ENCODE measurements at regions not wholly inside any gene's neighbourhood (a gene's known extent, or its start where the extent isn't known, plus 50 kb on each side); places are given as distances from the start of the nearest gene placed in this dataset.

DNA sequence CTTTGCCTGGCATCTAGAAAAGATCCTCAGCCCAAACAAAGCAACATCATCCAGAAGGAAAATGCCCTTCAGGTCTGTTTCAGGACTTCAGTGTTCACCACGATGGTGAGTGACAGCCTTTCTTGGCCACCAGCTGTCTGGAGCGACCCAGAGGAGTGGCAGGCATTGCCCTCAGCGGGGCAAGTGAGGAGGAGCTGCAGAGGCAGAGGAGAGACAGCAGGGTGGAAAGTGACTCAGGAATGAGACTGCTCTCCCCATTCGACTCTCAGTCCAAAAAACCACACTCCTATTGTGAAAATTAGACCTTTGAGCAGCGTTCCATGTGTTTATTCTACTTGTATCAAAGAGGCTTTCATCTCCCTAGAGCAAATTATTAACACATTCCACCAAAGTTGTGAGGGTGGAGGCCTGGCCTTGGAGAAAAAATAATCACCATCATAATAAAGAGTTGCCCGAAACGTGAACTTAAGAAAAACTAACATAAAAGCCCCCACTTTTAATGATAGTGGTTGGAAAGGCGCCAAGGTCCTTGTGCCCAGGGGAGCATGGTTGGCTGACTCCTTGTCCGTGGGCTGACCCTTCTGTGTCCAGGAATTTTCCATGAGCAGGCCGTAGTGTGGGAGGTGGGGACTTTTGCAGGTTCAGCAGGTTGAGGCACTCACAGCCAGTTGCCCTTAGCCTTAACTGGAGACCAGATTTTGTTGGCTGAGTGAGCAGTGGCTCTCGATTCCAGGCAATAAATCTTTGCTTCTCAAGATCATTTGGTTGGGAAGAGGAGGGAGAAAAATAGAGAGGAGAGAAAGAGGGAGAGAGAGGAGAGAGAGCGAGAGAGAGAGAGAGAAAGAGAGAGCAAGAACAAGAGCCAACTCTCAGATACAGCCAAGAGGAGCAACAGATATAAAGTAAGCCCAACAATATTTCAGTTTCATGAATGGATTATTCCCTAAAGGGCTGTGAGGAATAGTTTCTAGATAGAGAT, 125.9 kb upstream of the ANKRD55 start:
- no peak overlapping the region for H2AFZ ChIP-seq (ENCODE audit: low read depth, low read length)
- in situ Hi-C loops (cut with MboI) (no loop called here), intact Hi-C loops (cut with micrococcal nuclease) (no loop called here)
- H3K9ac ChIP-seq (ENCODE audit: insufficient read depth in 1 of 2, low read depth in 2 of 2, low read length in 2 of 2): no peak overlapping the region
- no peaks in the 10 kb centered on the region for H3K9me3 ChIP-seq (replicated peaks; ENCODE audit: control insufficient read depth, insufficient read depth, low read depth, low read length)
- DNase-seq (ENCODE audit: extremely low read depth in 1 of 4, low spot score in 3 of 4): no peak
- BruUV-seq (replicated peaks): no TSS peak
- H3K4me1 ChIP-seq (replicated peaks in 1 of 2; ENCODE audit: control insufficient read depth in 2 of 2, insufficient read depth in 2 of 2, low read length in 2 of 2): no peaks in the 10 kb centered on the region
- H3K4me2 ChIP-seq (ENCODE audit: insufficient read depth, low read length): no peak overlapping the region
- ChIA-PET POLR2A (no interaction called here), CTCF (ENCODE audit: low intra/inter-chr PET ratio) (no interaction called here)
- H3K27ac ChIP-seq (ENCODE audit: extremely low read depth, low read depth, low read length): no peak overlapping the region
- no peaks in the 10 kb centered on the region for H3K36me3 ChIP-seq (ENCODE audit: control insufficient read depth, insufficient read depth, low read length)
- H3K9me1 ChIP-seq (ENCODE audit: control insufficient read depth, insufficient read depth, low read length): no peaks in the 10 kb centered on the region
- WGBS (ENCODE audit: insufficient coverage, low coverage, missing lambda C conversion rate): under 1% methylated on average over 11 of the region's 12 CpGs
- H3K27me3 ChIP-seq (ENCODE audit: control insufficient read depth in 2 of 2, insufficient read depth in 2 of 2, low read length in 2 of 2): peaks cover 2 to 3% of the 10 kb centered on the region in 2 experiments; a peak in 2 of 5 replicates
- no peak for ATAC-seq
- H4K20me1 ChIP-seq (replicated peaks; ENCODE audit: control insufficient read depth, insufficient read depth, low read length): no peaks in the 10 kb centered on the region
- no peaks in the 10 kb centered on the region for H3K79me2 ChIP-seq (ENCODE audit: control insufficient read depth, insufficient read depth, low read length)
- H3K4me3 ChIP-seq: no peak overlapping the region
- FAIRE-seq: no peak
- TF ChIP-seq ZNF79 (CRISPR knock-in tag; IDR thresholded peaks at IDR 0.05; ENCODE audit: low read depth): no peak
- no peak for TF ChIP-seq SMC3 (conservative IDR thresholded peaks at IDR 0.05; ENCODE audit: insufficient read depth, low read depth, low read length)
- TF ChIP-seq RFX5 (IDR thresholded peaks at IDR 0.05; ENCODE audit: low read depth, low read length): no peak
- TF ChIP-seq ARNT (IDR thresholded peaks at IDR 0.05): no peak
- TF ChIP-seq, protein P1, sequence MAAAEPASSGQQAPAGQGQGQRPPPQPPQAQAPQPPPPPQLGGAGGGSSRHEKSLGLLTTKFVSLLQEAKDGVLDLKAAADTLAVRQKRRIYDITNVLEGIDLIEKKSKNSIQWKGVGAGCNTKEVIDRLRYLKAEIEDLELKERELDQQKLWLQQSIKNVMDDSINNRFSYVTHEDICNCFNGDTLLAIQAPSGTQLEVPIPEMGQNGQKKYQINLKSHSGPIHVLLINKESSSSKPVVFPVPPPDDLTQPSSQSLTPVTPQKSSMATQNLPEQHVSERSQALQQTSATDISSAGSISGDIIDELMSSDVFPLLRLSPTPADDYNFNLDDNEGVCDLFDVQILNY (CRISPR knock-in tag; IDR thresholded peaks at IDR 0.05): no peak
- no peak for TF ChIP-seq CBX8 (IDR thresholded peaks at IDR 0.05; ENCODE audit: borderline replicate concordance, extremely low read depth, low read depth, low read length, poor library complexity, severe bottlenecking)
- no peak for TF ChIP-seq SMAD3 (CRISPR knock-in tag; conservative IDR thresholded peaks at IDR 0.05)
- TF ChIP-seq, protein P2, sequence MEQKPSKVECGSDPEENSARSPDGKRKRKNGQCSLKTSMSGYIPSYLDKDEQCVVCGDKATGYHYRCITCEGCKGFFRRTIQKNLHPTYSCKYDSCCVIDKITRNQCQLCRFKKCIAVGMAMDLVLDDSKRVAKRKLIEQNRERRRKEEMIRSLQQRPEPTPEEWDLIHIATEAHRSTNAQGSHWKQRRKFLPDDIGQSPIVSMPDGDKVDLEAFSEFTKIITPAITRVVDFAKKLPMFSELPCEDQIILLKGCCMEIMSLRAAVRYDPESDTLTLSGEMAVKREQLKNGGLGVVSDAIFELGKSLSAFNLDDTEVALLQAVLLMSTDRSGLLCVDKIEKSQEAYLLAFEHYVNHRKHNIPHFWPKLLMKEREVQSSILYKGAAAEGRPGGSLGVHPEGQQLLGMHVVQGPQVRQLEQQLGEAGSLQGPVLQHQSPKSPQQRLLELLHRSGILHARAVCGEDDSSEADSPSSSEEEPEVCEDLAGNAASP (IDR thresholded peaks at IDR 0.05): no peak
- no peak for TF ChIP-seq MTA3 (IDR thresholded peaks at IDR 0.05; ENCODE audit: borderline replicate concordance)
- TF ChIP-seq, protein P3, sequence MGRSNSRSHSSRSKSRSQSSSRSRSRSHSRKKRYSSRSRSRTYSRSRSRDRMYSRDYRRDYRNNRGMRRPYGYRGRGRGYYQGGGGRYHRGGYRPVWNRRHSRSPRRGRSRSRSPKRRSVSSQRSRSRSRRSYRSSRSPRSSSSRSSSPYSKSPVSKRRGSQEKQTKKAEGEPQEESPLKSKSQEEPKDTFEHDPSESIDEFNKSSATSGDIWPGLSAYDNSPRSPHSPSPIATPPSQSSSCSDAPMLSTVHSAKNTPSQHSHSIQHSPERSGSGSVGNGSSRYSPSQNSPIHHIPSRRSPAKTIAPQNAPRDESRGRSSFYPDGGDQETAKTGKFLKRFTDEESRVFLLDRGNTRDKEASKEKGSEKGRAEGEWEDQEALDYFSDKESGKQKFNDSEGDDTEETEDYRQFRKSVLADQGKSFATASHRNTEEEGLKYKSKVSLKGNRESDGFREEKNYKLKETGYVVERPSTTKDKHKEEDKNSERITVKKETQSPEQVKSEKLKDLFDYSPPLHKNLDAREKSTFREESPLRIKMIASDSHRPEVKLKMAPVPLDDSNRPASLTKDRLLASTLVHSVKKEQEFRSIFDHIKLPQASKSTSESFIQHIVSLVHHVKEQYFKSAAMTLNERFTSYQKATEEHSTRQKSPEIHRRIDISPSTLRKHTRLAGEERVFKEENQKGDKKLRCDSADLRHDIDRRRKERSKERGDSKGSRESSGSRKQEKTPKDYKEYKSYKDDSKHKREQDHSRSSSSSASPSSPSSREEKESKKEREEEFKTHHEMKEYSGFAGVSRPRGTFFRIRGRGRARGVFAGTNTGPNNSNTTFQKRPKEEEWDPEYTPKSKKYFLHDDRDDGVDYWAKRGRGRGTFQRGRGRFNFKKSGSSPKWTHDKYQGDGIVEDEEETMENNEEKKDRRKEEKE (IDR thresholded peaks at IDR 0.05; ENCODE audit: borderline replicate concordance in 1 of 2, control insufficient read depth in 1 of 2, low read depth in 2 of 2, low read length in 1 of 2): no peak
- TF ChIP-seq SMARCA4 (IDR thresholded peaks at IDR 0.05): no peak
- no peak for TF ChIP-seq SUPT5H (IDR thresholded peaks at IDR 0.05)
- no peak for TF ChIP-seq NR4A1 (CRISPR knock-in tag; IDR thresholded peaks at IDR 0.05)
- TF ChIP-seq NR4A1 (tag; IDR thresholded peaks at IDR 0.05): no peak
- no peak for TF ChIP-seq ELF1 (tag; IDR thresholded peaks at IDR 0.05)

Measured in K562 (cell line).